ENCODE measurements at regions not wholly inside any gene's neighbourhood (a gene's known extent, or its start where the extent isn't known, plus 50 kb on each side); places are given as distances from the start of the nearest gene placed in this dataset.
A peak's percentile ranks its signal among the peaks of the same experiment; 100 is the strongest.

DNA sequence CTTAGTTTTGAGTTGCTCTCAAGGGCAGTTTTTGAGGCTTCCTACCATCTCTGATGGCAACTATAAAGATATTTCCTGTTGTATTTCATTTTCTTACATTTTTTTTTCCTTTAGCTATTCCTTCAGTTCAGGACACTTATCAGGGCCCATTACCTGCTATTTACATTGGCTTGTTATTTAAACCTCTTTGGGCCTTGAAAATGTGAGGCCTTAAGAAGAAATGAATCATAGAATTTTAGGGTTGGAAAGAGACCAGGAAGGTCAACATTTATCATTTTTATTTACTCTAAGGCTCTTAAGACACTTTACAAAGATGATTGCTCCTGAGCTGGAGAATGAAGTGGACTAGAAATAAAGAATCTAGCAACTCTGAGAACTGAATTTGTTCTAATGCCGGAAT lies 335.2 kb downstream of the DTWD2 start:
- Histone ChIP-seq H3K4me1 (ENCODE audit: control insufficient read depth in 5 of 5, insufficient read depth in 5 of 5, low read length in 5 of 5) (peaks cover 0 to 17% (median 4%) of the 10 kb centered on the region in 5 donors), H3K9me3 (ENCODE audit: control insufficient read depth in 4 of 4, insufficient read depth in 3 of 4, low read length in 3 of 4) (peaks cover 0 to 10% (median 7%) of the 10 kb centered on the region in 4 donors), H3K9ac (ENCODE audit: insufficient read depth in 1 of 2, low read length in 2 of 2) (no peak overlapping the region), H3K27ac (ENCODE audit: low read depth in 1 of 2, low read length in 1 of 2) (no peak overlapping the region), H3K4me3 (no peak overlapping the region), H3K36me3 (ENCODE audit: control insufficient read depth in 4 of 4, insufficient read depth in 4 of 4, low read length in 4 of 4) (no peaks in the 10 kb centered on the region), H3K27me3 (ENCODE audit: control insufficient read depth in 3 of 3, insufficient read depth in 3 of 3, low read length in 2 of 3) (no peaks in the 10 kb centered on the region)
- 71 to 84% methylated on average over 1 of the region's 1 CpG for WGBS, 2 donors
- no peak for TF ChIP-seq CTCF (IDR thresholded peaks at IDR 0.05; ENCODE audit: control extremely low read depth, extremely low read depth)
- ATAC-seq (ENCODE audit: insufficient read depth, low FRiP score) (peak; percentile 68), DNase-seq (peak in 2 of 3 donors; percentile 8 to 36)

DNA sequence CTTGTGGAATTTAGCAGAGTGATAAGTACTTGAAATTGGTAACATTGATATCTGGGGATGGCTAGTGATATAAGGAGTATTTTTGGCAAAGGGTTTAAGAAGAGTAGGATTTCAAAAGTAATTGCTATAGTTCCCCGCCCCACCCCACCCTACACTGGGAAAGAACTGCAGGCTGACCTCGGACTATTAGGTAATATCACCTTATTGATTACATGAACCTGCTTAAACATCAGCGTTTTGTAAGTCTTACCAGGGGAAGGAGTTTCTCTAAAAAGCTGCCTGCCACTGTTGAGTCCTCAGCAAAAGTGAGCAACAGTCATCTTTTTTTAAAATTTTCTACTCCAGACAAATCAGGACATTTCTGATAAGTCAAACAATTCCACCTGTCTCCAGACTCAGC lies 337.3 kb downstream of the DTWD2 start:
- Histone ChIP-seq H3K36me3 (ENCODE audit: control insufficient read depth in 4 of 4, insufficient read depth in 4 of 4, low read length in 4 of 4) (no peaks in the 10 kb centered on the region), H3K4me3 (no peak overlapping the region), H3K4me1 (ENCODE audit: control insufficient read depth in 5 of 5, insufficient read depth in 5 of 5, low read length in 5 of 5) (peaks cover 0 to 21% (median 4%) of the 10 kb centered on the region in 5 donors), H3K9me3 (ENCODE audit: control insufficient read depth in 4 of 4, insufficient read depth in 3 of 4, low read length in 3 of 4) (no peaks in the 10 kb centered on the region), H3K9ac (ENCODE audit: insufficient read depth in 1 of 2, low read length in 2 of 2) (no peak overlapping the region), H3K27me3 (ENCODE audit: control insufficient read depth in 3 of 3, insufficient read depth in 3 of 3, low read length in 2 of 3) (no peaks in the 10 kb centered on the region), H3K27ac (ENCODE audit: low read depth in 1 of 2, low read length in 1 of 2) (no peak overlapping the region)
- no peak for DNase-seq
- no peak for ATAC-seq (ENCODE audit: insufficient read depth, low FRiP score)
- no peak for TF ChIP-seq CTCF (IDR thresholded peaks at IDR 0.05; ENCODE audit: control extremely low read depth, extremely low read depth)
- WGBS, 2 donors: 81 to 85% methylated on average over 3 of the region's 3 CpGs

GRCh38 chr5:118647587-118647986 lies 340.8 kb downstream of the DTWD2 start:
- ATAC-seq (ENCODE audit: insufficient read depth, low FRiP score) (no peak), DNase-seq (no peak)
- no peaks in the 10 kb centered on the region for H3K36me3 ChIP-seq (ENCODE audit: control insufficient read depth in 4 of 4, insufficient read depth in 4 of 4, low read length in 4 of 4)
- no peak overlapping the region for H3K27ac ChIP-seq (ENCODE audit: low read depth in 1 of 2, low read length in 1 of 2)
- WGBS, 2 donors: 59 to 71% methylated on average over 7 of the region's 7 CpGs
- TF ChIP-seq CTCF (IDR thresholded peaks at IDR 0.05; ENCODE audit: control extremely low read depth, extremely low read depth): no peak
- no peaks in the 10 kb centered on the region for H3K27me3 ChIP-seq (ENCODE audit: control insufficient read depth in 3 of 3, insufficient read depth in 3 of 3, low read length in 2 of 3)
- H3K4me1 ChIP-seq (ENCODE audit: control insufficient read depth in 5 of 5, insufficient read depth in 5 of 5, low read length in 5 of 5): peaks cover 0 to 8% (median 4%) of the 10 kb centered on the region in 5 donors
- H3K9ac ChIP-seq (ENCODE audit: insufficient read depth in 1 of 2, low read length in 2 of 2): no peak overlapping the region
- H3K9me3 ChIP-seq (ENCODE audit: control insufficient read depth in 4 of 4, insufficient read depth in 3 of 4, low read length in 3 of 4): no peaks in the 10 kb centered on the region
- H3K4me3 ChIP-seq: no peak overlapping the region

GRCh38 chr5:118646917-118647316 lies 341.4 kb downstream of the DTWD2 start:
- DNase-seq (no peak), ATAC-seq (ENCODE audit: insufficient read depth, low FRiP score) (no peak)
- H3K9ac ChIP-seq (ENCODE audit: insufficient read depth in 1 of 2, low read length in 2 of 2): no peak overlapping the region
- H3K9me3 ChIP-seq (ENCODE audit: control insufficient read depth in 4 of 4, insufficient read depth in 3 of 4, low read length in 3 of 4): no peaks in the 10 kb centered on the region
- TF ChIP-seq CTCF (IDR thresholded peaks at IDR 0.05; ENCODE audit: control extremely low read depth, extremely low read depth): no peak
- H3K4me1 ChIP-seq (ENCODE audit: control insufficient read depth in 5 of 5, insufficient read depth in 5 of 5, low read length in 5 of 5): peaks cover 0 to 8% (median 4%) of the 10 kb centered on the region in 5 donors
- no peak overlapping the region for H3K4me3 ChIP-seq
- no peaks in the 10 kb centered on the region for H3K36me3 ChIP-seq (ENCODE audit: control insufficient read depth in 4 of 4, insufficient read depth in 4 of 4, low read length in 4 of 4)
- no peak overlapping the region for H3K27ac ChIP-seq (ENCODE audit: low read depth in 1 of 2, low read length in 1 of 2)
- 57 to 65% methylated on average over 5 to 6 of the region's 6 CpGs for WGBS, 2 donors
- H3K27me3 ChIP-seq (ENCODE audit: control insufficient read depth in 3 of 3, insufficient read depth in 3 of 3, low read length in 2 of 3): no peaks in the 10 kb centered on the region
